Glutamatergic neuron (in vitro differentiated cells): ENCODE measurements at regions not wholly inside any gene's neighbourhood (a gene's known extent, or its start where the extent isn't known, plus 50 kb on each side); places are given as distances from the start of the nearest gene placed in this dataset.
A peak's percentile ranks its signal among the peaks of the same experiment; 100 is the strongest.

ENCODE experiments used
- DNase-seq: peaks from one replicate; pipeline ENCODE4 v3.0.0; 2022
- H3K27ac Mint-ChIP-seq: one replicate; pipeline ENCODE4 v1.8.0; 2020; ENCODE audit warnings: mild to moderate bottlenecking, mixed read lengths, inconsistent platforms; ENCODE audit not compliant: unreplicated experiment
- H3K27me3 Mint-ChIP-seq: one replicate; pipeline ENCODE4 v1.8.0; 2020; ENCODE audit warnings: mild to moderate bottlenecking, moderate library complexity, mixed read lengths, inconsistent platforms; ENCODE audit not compliant: unreplicated experiment
- H3K36me3 Mint-ChIP-seq: one replicate; pipeline ENCODE4 v1.8.0; 2020; ENCODE audit warnings: mild to moderate bottlenecking, mixed read lengths, inconsistent platforms; ENCODE audit not compliant: unreplicated experiment
- H3K4me1 Mint-ChIP-seq: one replicate; pipeline ENCODE4 v1.8.0; 2020; ENCODE audit warnings: mild to moderate bottlenecking, low read depth, mixed read lengths, inconsistent platforms; ENCODE audit not compliant: unreplicated experiment
- H3K4me3 Mint-ChIP-seq: one replicate; pipeline ENCODE4 v1.8.0; 2020; ENCODE audit warnings: mild to moderate bottlenecking, mixed read lengths, inconsistent platforms; ENCODE audit not compliant: unreplicated experiment
- H3K9me3 Mint-ChIP-seq: one replicate; pipeline ENCODE4 v1.8.0; 2020; ENCODE audit warnings: mild to moderate bottlenecking, moderate library complexity, mixed read lengths, inconsistent platforms; ENCODE audit not compliant: unreplicated experiment
- CTCF ChIP-seq: fragments of 200-600 bp; sonication (generic); IDR thresholded peaks from one replicate; pipeline ENCODE4 v1.5.0; 2021; ENCODE audit not compliant: partially characterized antibody, unreplicated experiment

GRCh38 chr6:84358581-84358980 lies 131.1 kb upstream of the CEP162 start:
- Mint-ChIP-seq H3K27me3 (no peaks in the 10 kb centered on the region), H3K36me3 (no peaks in the 10 kb centered on the region), H3K9me3 (no peaks in the 10 kb centered on the region), H3K27ac (no peak overlapping the region), H3K4me1 (no peaks in the 10 kb centered on the region), H3K4me3 (no peak overlapping the region)
- no peak for DNase-seq
- no peak for TF ChIP-seq CTCF

- no peak overlapping the region for H3K27ac Mint-ChIP-seq
- H3K36me3 Mint-ChIP-seq: no peaks in the 10 kb centered on the region
- TF ChIP-seq CTCF: no peak
- DNase-seq: no peak
- H3K27me3 Mint-ChIP-seq: no peaks in the 10 kb centered on the region
- no peak overlapping the region for H3K4me3 Mint-ChIP-seq
- H3K4me1 Mint-ChIP-seq: no peaks in the 10 kb centered on the region
- H3K9me3 Mint-ChIP-seq: no peaks in the 10 kb centered on the region
Observed at GRCh38 chr6:84357631-84358030, 130.2 kb upstream of the CEP162 start.

DNA sequence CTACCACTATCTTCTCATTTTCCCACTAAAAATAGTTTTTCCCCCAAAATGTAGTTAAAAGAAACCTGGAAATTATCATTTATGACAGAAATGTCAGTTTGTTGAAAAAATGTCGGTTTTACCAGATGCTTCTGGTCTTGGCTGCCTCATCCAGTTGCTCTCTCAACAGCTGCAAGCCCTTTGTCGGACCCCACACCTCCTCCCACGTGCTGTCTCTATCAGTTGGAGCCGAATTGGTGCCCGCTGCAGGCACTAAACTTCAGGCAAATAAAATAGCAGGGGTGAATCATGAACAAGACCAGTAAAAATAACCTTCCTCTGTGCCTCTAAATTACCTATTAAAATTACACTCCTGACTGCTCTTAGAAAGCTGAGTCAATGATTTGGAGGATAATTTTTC lies 129.5 kb upstream of the CEP162 start:
- Mint-ChIP-seq H3K9me3 (no peaks in the 10 kb centered on the region), H3K4me1 (no peaks in the 10 kb centered on the region), H3K4me3 (no peak overlapping the region), H3K36me3 (no peaks in the 10 kb centered on the region), H3K27me3 (no peaks in the 10 kb centered on the region), H3K27ac (no peak overlapping the region)
- TF ChIP-seq CTCF: no peak
- DNase-seq: no peak

DNA sequence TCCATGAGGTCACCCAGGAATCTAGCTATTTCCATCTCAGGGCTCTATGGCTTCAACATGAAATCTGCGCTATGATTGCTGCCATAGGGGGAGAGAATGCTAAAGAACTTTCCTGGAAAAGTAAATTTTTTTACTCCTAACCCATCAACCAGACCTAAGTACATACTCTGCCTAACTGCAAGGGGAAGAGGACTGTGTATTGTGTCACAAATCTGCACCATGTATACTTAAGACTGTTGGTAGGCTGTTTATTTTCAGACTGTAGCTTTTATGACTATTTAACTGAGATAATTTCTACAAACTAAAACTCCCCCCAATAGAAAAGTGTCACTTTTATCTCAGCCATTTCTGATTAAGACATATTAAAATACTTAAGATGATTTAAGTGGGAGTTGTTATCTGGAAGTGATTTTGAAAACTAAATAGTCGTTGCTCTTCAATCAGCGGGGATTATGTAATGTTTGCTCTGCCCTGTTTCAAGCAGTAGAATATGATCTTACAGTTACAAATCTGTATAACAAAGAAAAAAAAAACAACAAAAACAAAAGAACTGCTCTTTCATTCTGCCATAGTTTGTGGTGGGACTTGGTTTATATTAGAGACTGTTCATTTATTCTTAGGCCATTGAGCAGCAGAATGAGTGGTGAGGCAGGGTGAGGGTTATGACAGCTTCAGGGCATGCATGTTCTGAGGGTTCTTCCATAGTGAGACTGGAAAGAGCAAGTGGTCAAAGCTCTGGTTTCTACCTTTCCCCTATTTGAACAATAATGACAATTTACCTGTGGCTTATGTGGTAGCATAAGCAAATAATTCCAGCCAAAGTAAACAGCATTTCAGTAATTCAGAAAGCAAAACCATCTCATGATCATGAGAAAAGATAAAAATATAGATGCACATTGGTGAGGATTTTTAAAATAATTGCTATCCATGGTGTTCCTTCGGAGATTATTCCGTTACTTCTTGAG lies 126.3 kb upstream of the CEP162 start:
- Mint-ChIP-seq H3K27ac (no peak overlapping the region), H3K4me3 (no peak overlapping the region), H3K4me1 (peaks cover 6% of the 10 kb centered on the region), H3K36me3 (no peaks in the 10 kb centered on the region), H3K27me3 (no peaks in the 10 kb centered on the region), H3K9me3 (no peaks in the 10 kb centered on the region)
- TF ChIP-seq CTCF: no peak
- DNase-seq: no peak

GRCh38 chr6:84350397-84350796 lies 123.0 kb upstream of the CEP162 start:
- Mint-ChIP-seq H3K27ac (peak overlapping the region; percentile 4), H3K27me3 (peaks cover 2% of the 10 kb centered on the region), H3K36me3 (no peaks in the 10 kb centered on the region), H3K4me1 (peaks cover 6% of the 10 kb centered on the region), H3K4me3 (peak overlapping the region; percentile 40), H3K9me3 (no peaks in the 10 kb centered on the region)
- no peak for DNase-seq
- no peak for TF ChIP-seq CTCF
